CD4-positive, CD25-positive, alpha-beta regulatory T cell (primary cell): ENCODE measurements at regions not wholly inside any gene's neighbourhood (a gene's known extent, or its start where the extent isn't known, plus 50 kb on each side); places are given as distances from the start of the nearest gene placed in this dataset.
"Not testable (repeated sequence)": the region's sequence is repeated elsewhere in the genome, so short reads cannot be mapped to it uniquely, and the experiment has no call there.

Source experiments
- ATAC-seq, 2 donors: fragments of 150-1000 bp; cut with Tn5 transposase; one replicate each; pipeline ENCODE4 v1.10.0; 2021; ENCODE audit warnings: low read depth in 2 of 2, moderate number of reproducible peaks in 2 of 2, moderate library complexity in 1 of 2
- DNase-seq, 3 donors: peaks; one replicate each; pipeline versions ENCODE4 v3.0.0 to v3.0.0-alpha.2; 2012 to 2022; ENCODE audit warnings: mixed read lengths in 1 of 3
- H3K27ac ChIP-seq: one replicate; pipeline ENCODE4 v1.7.0; 2013; ENCODE audit warnings: mild to moderate bottlenecking, low read length; ENCODE audit not compliant: insufficient read depth, poor library complexity, severe bottlenecking
- H3K27me3 ChIP-seq: one replicate; pipeline ENCODE4 v1.7.0; 2013; ENCODE audit warnings: low read length; ENCODE audit not compliant: control insufficient read depth, insufficient read depth
- H3K36me3 ChIP-seq: one replicate; pipeline ENCODE4 v1.7.0; 2013; ENCODE audit warnings: mild to moderate bottlenecking, low read length, moderate library complexity; ENCODE audit not compliant: control insufficient read depth, insufficient read depth
- H3K4me1 ChIP-seq: 2 replicates; pipeline ENCODE4 v1.7.0; 2013; ENCODE audit warnings: mild to moderate bottlenecking, low read length; ENCODE audit not compliant: insufficient read depth, control insufficient read depth, poor library complexity, severe bottlenecking
- H3K4me3 ChIP-seq: one replicate; pipeline ENCODE4 v1.7.0; 2013; ENCODE audit warnings: low read depth, mild to moderate bottlenecking, low read length, moderate library complexity
- H3K9me3 ChIP-seq, 2 experiments: 1 replicate in 1 of 2; 2 replicates in 1 of 2; pipeline ENCODE4 v1.7.0; 2013; ENCODE audit warnings: low read length in 2 of 2, mild to moderate bottlenecking in 1 of 2, moderate library complexity in 1 of 2; ENCODE audit not compliant: control insufficient read depth in 2 of 2
- H3K27ac Mint-ChIP-seq, 3 donors: one replicate each; pipeline ENCODE4 v1.8.0; 2020 to 2022; ENCODE audit warnings: mild to moderate bottlenecking in 3 of 3, mixed read lengths in 3 of 3, moderate library complexity in 2 of 3
- H3K27me3 Mint-ChIP-seq: one replicate; pipeline ENCODE4 v1.8.0; 2022; ENCODE audit warnings: mild to moderate bottlenecking, mixed read lengths
- H3K36me3 Mint-ChIP-seq: one replicate; pipeline ENCODE4 v1.8.0; 2020; ENCODE audit warnings: mixed read lengths
- H3K4me1 Mint-ChIP-seq, 4 donors: one replicate each; pipeline ENCODE4 v1.8.0; 2020 to 2022; ENCODE audit warnings: mixed read lengths in 4 of 4, mild to moderate bottlenecking in 1 of 4
- H3K4me3 Mint-ChIP-seq, 4 donors: one replicate each; pipeline ENCODE4 v1.8.0; 2020 to 2022; ENCODE audit warnings: mild to moderate bottlenecking in 4 of 4, mixed read lengths in 4 of 4, moderate library complexity in 3 of 4
- H3K9me3 Mint-ChIP-seq, 7 donors: one replicate each; pipeline ENCODE4 v1.8.0; 2020 to 2022; ENCODE audit warnings: mixed read lengths in 7 of 7, mild to moderate bottlenecking in 3 of 7, moderate library complexity in 2 of 7

DNA sequence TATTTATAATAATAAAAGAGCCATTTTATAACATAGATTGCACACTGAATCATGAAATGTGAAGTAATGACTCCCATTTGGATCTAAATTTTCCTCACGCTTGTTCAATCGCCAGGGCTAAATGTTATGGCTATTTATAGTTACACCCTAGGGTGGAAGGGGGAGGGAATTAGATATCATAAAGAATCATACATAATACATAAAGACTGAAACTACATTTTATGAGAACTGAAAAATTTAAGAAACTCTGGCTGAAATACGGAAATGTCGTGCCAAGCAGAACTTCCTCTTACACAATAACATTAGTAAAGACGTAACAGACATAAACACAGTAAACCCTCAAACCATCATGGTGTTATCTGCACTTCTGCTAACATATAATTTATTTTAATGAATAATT lies 327.5 kb upstream of the PHF14 start:
- H3K27me3 ChIP-seq = no peaks in the 10 kb centered on the region
- H3K36me3 ChIP-seq = no peaks in the 10 kb centered on the region
- Mint-ChIP-seq H3K27me3 (no peaks in the 10 kb centered on the region), H3K9me3 (peaks cover 0 to 6% (median 0%) of the 10 kb centered on the region in 7 donors), H3K27ac (no peak overlapping the region), H3K4me1 (peaks cover 0 to 9% (median 4%) of the 10 kb centered on the region in 4 donors), H3K4me3 (no peak overlapping the region), H3K36me3 (no peaks in the 10 kb centered on the region)
- no peaks in the 10 kb centered on the region for H3K9me3 ChIP-seq
- H3K4me3 ChIP-seq = no peak overlapping the region
- no peak overlapping the region for H3K27ac ChIP-seq
- no peaks in the 10 kb centered on the region for H3K4me1 ChIP-seq
- ATAC-seq = no peak
- DNase-seq = no peak

DNA sequence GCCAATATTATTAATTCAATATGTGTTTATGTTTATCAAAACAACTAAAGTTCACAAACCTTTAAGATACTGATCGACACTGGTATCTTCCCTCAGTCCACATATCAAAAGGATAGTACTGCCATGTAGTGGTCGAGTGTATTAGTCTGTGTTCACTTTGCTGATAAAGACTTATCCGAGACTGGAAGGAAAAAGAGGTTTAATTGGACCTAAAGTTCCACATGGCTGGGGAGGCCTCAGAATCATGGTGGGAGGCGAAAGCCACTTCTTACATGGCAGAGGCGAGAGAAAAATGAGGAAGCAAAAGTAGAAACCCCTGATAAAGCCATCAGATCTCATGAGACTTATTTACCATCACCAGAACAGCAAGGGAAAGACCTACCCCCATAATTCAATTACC lies 325.4 kb upstream of the PHF14 start:
- Mint-ChIP-seq H3K4me3 (no peak overlapping the region), H3K4me1 (peaks cover 0 to 8% (median 3%) of the 10 kb centered on the region in 4 donors), H3K9me3 (peaks cover 0 to 6% (median 0%) of the 10 kb centered on the region in 7 donors), H3K27me3 (no peaks in the 10 kb centered on the region), H3K36me3 (no peaks in the 10 kb centered on the region), H3K27ac (no peak overlapping the region)
- no peak overlapping the region for H3K4me3 ChIP-seq
- ATAC-seq = no peak
- H3K36me3 ChIP-seq = no peaks in the 10 kb centered on the region
- no peak overlapping the region for H3K27ac ChIP-seq
- no peak for DNase-seq
- H3K9me3 ChIP-seq = no peaks in the 10 kb centered on the region
- H3K4me1 ChIP-seq = no peaks in the 10 kb centered on the region
- no peaks in the 10 kb centered on the region for H3K27me3 ChIP-seq

DNA sequence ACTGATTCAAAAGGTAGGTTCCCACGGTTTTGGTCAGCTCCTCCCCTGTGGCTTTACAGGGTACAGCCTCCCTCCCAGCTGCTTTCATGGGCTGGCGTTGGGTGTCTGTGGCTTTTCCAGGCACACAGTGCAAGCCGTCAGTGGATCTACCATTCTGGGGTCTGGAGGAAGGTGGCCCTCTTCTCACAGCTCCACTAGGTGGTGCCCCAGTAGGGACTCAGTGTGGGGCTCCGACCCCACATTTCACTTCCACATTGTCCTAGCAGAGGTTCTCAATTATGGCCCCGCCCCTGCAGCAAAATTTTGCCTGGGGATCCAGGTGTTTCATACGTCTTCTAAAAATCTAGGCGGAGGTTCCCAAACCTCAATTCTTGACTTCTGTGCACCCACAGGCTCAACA lies 324.6 kb upstream of the PHF14 start:
- not testable (repeated sequence) for H3K9me3 Mint-ChIP-seq, H3K4me3 Mint-ChIP-seq, H3K9me3 ChIP-seq, H3K4me1 ChIP-seq, H3K27me3 Mint-ChIP-seq, H3K36me3 Mint-ChIP-seq, H3K36me3 ChIP-seq, H3K27me3 ChIP-seq, ATAC-seq, H3K27ac ChIP-seq, DNase-seq, H3K4me1 Mint-ChIP-seq, H3K27ac Mint-ChIP-seq, H3K4me3 ChIP-seq

DNA sequence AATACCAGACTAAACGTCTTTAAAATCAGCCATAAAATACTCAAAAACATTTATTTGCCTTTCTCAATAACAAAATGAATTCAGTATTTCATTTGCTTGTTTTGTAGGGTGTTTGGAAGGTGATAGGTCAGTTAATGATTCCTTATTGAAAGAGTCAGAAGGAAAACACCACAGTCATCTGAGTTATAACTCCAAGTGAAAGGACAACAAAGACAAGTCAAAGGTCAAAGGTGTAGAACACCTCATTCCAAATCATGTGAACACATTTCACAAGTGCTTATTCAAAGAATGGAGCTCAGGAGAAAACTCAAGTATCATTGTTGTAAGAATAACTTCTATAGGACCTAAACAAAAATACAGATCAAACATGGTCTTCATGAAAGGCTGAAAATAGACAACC lies 318.6 kb upstream of the PHF14 start:
- Mint-ChIP-seq H3K27ac (no peak overlapping the region), H3K36me3 (no peaks in the 10 kb centered on the region), H3K9me3 (peaks cover 0 to 3% (median 0%) of the 10 kb centered on the region in 7 donors), H3K4me1 (no peaks in the 10 kb centered on the region), H3K4me3 (no peak overlapping the region), H3K27me3 (no peaks in the 10 kb centered on the region)
- Histone ChIP-seq H3K9me3 (no peaks in the 10 kb centered on the region), H3K36me3 (no peaks in the 10 kb centered on the region), H3K4me3 (no peak overlapping the region), H3K4me1 (no peaks in the 10 kb centered on the region), H3K27ac (no peak overlapping the region), H3K27me3 (no peaks in the 10 kb centered on the region)
- ATAC-seq = no peak
- DNase-seq = no peak

DNA sequence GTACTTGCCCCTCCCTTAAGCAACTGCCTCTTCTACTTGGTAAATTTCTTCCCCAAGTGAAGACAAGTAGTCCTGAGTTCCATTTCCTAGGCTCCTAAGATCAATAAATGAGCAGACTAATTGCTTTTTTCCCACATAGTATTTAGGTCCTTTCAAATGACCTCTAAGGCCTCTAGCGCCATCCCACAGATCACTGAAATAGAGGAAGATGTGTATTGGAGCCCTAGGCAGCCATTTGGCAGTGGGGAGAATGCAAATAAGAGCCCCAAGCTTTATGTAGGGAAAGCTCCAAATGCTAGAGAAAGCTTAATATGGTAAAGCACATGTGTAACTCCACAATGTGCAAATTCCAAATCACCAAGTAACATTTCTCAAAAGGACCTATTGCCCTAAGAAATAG lies 316.5 kb upstream of the PHF14 start:
- no peaks in the 10 kb centered on the region for H3K4me1 Mint-ChIP-seq
- no peaks in the 10 kb centered on the region for H3K27me3 Mint-ChIP-seq
- no peaks in the 10 kb centered on the region for H3K36me3 Mint-ChIP-seq
- no peak overlapping the region for H3K4me3 Mint-ChIP-seq
- no peak overlapping the region for H3K27ac Mint-ChIP-seq
- no peaks in the 10 kb centered on the region for H3K36me3 ChIP-seq
- H3K9me3 Mint-ChIP-seq = peaks cover 0 to 3% (median 0%) of the 10 kb centered on the region in 7 donors
- no peak for DNase-seq
- H3K9me3 ChIP-seq = no peaks in the 10 kb centered on the region
- no peaks in the 10 kb centered on the region for H3K4me1 ChIP-seq
- ATAC-seq = no peak
- no peak overlapping the region for H3K4me3 ChIP-seq
- no peak overlapping the region for H3K27ac ChIP-seq
- H3K27me3 ChIP-seq = no peaks in the 10 kb centered on the region

DNA sequence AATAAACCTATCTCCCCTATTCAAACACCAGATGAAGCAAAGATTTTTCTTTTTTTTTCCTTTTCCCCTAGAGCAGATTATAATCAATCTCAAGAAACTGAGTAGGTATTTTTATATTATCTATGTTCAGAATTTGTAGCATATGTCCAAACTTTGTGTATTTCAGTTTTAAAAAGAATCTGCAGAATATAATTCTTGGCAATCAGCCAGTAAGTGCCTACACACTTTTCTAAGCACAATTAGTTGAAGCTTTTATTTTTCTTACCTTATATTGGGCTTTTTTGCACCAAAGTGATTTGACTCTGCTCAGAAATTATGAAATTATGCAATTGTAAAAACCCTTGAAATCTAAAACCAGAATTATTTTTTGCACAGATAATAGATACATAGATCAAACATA lies 315.8 kb upstream of the PHF14 start:
- Mint-ChIP-seq H3K4me1 (no peaks in the 10 kb centered on the region), H3K27me3 (no peaks in the 10 kb centered on the region), H3K36me3 (no peaks in the 10 kb centered on the region), H3K9me3 (peaks cover 0 to 2% (median 0%) of the 10 kb centered on the region in 7 donors), H3K27ac (no peak overlapping the region), H3K4me3 (no peak overlapping the region)
- Histone ChIP-seq H3K27me3 (no peaks in the 10 kb centered on the region), H3K27ac (no peak overlapping the region), H3K36me3 (no peaks in the 10 kb centered on the region), H3K4me1 (no peaks in the 10 kb centered on the region), H3K4me3 (no peak overlapping the region), H3K9me3 (no peaks in the 10 kb centered on the region)
- DNase-seq (no peak), ATAC-seq (no peak)

DNA sequence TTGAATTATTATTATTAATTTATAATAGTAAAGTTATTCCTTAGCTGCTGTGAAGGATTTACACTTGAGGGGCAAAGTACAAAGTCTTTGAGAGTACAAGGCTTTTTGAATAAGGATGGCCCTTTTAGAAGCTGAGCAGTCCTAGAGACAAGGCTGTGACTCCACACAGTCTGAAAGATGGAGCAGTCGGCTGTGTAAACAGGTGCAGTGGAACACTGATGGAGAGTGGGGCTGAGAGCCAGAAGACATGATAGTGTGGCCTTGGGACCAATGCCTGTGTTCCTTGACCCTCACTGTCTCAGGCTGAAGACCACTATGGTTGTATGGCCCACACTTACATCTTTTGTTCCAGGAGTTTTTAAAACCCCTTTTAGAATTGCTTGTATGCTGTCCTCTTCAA lies 311.2 kb upstream of the PHF14 start:
- no peak overlapping the region for H3K27ac ChIP-seq
- H3K27ac Mint-ChIP-seq = no peak overlapping the region
- no peak overlapping the region for H3K4me3 ChIP-seq
- H3K27me3 Mint-ChIP-seq = no peaks in the 10 kb centered on the region
- no peaks in the 10 kb centered on the region for H3K36me3 ChIP-seq
- no peaks in the 10 kb centered on the region for H3K4me1 ChIP-seq
- no peaks in the 10 kb centered on the region for H3K4me1 Mint-ChIP-seq
- H3K9me3 Mint-ChIP-seq = peaks cover 0 to 2% (median 0%) of the 10 kb centered on the region in 7 donors
- H3K27me3 ChIP-seq = no peaks in the 10 kb centered on the region
- no peaks in the 10 kb centered on the region for H3K9me3 ChIP-seq
- no peak overlapping the region for H3K4me3 Mint-ChIP-seq
- ATAC-seq = no peak
- no peak for DNase-seq
- no peaks in the 10 kb centered on the region for H3K36me3 Mint-ChIP-seq

DNA sequence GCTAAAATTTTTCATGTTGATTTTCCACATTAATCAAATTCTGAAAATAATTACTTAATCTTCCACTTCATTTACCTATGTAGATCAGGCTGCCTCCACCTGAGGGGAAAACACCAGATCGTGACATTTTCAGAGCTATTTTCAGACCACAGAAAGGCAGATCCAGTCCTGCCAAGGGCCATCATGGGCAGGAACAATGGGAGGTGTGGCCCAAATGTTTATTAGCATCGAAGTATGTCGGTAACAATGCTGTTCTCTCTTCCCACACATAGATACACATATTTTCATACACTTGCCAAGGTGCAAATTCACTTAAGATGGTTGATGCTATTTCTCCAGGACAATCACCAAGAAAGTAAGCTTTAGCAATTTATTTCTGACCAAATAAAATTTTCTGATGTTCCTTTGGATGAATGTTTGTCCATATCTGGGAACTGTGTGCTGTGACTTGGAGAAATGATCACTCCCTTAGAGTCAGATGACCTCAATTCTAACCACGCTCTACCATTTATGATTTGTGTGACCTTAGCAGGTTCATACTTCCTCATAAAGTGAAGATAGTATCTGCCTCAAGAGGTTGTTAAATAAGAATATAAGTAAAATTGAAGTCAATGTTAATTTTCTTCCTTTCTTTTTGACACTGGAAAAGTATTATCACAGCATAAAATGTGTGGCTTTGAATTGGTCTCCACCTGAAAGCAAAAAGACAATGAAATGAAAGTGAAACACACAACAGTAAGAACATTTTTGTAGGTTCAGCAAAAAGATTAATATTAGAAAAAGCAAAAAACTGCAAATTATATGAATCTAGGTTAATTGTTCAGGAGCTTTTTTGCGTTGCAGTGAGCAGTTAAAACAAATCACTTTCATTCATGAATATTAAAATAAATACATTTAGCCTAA lies 310.4 kb upstream of the PHF14 start:
- Mint-ChIP-seq H3K36me3 (no peaks in the 10 kb centered on the region), H3K4me1 (no peaks in the 10 kb centered on the region), H3K27ac (no peak overlapping the region), H3K9me3 (peaks cover 0 to 2% (median 0%) of the 10 kb centered on the region in 7 donors), H3K27me3 (no peaks in the 10 kb centered on the region), H3K4me3 (no peak overlapping the region)
- Histone ChIP-seq H3K27me3 (no peaks in the 10 kb centered on the region), H3K36me3 (no peaks in the 10 kb centered on the region), H3K27ac (no peak overlapping the region), H3K4me3 (no peak overlapping the region), H3K9me3 (no peaks in the 10 kb centered on the region), H3K4me1 (no peaks in the 10 kb centered on the region)
- DNase-seq (no peak), ATAC-seq (no peak)
